HG03469 (cell line): ENCODE measurements at regions not wholly inside any gene's neighbourhood (a gene's known extent, or its start where the extent isn't known, plus 50 kb on each side); places are given as distances from the start of the nearest gene placed in this dataset.

Source experiments
- ATAC-seq: cut with Tn5 transposase; IDR thresholded peaks from one replicate; pipeline ENCODE4 v1.9.1; 2021; ENCODE audit warnings: mild to moderate bottlenecking, moderate library complexity, moderate number of reproducible peaks; ENCODE audit not compliant: unreplicated experiment

GRCh38 chr9:108724122-108724521, 131.7 kb downstream of the ACTL7B start:
- no peak for ATAC-seq

DNA sequence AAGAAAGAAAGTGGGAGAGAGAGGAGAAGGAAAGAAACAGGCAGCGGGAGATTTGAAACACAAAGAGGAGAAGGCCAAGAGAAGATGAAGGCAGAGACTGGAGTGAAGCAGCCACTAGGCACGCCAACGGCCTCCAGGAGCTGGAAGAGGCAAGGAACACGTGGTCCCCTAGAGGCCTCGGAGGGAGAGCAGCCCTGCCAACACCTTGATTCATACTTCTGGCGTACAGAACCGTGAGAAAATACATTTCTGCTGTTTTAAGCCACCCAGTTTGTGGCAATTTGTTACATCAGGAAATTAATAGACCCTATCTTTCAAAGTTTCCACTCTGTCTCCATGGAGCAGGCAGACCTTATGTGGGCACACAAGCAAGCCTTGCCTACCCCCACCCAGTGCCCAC, 133.4 kb downstream of the ACTL7B start:
- no peak for ATAC-seq

DNA sequence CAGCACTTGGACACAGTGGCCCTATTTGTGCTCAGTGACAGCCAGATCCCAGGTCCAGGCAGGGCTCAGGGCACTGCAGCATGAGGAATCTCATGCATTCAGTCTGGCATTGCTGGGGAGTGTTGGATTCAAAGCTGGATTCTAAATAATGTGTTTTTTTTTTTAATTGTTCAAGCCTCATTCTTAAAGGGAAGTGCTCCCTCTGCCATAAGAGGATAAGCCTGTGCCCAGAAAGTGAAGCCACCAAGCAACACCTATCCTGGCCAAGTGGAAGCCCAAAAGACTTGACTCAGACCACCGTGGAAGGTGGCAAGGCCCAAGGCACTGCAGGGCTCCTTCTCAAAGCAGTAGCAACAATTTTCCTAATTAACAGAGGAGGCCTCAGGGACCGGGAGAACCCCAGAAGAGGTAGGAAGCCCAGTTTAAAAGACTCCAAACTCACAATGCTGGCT, 135.6 kb downstream of the ACTL7B start:
- no peak for ATAC-seq

DNA sequence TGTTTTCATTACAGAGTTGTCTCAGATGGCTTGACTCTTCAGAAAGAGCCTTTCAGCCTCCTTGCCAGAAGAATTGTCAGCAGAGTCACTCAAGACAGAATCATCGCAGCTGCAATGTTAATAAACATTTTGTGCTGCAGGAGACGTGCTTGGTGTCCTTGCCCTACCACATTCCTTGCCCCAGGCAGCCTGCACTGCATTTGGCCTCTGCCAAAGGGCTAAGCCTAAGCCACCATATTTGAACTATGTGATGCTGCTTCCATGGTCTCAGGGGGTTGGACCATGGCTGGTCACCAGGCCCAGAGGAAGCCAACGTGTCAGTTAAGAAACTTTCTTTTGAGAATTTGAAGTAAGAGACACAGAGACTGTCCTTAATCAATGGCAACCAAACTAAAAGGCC, 145.4 kb downstream of the ACTL7B start:
- ATAC-seq, result no peak

- ATAC-seq, result no peak
Measured at GRCh38 chr9:108709997-108710396, 145.8 kb downstream of the ACTL7B start.

DNA sequence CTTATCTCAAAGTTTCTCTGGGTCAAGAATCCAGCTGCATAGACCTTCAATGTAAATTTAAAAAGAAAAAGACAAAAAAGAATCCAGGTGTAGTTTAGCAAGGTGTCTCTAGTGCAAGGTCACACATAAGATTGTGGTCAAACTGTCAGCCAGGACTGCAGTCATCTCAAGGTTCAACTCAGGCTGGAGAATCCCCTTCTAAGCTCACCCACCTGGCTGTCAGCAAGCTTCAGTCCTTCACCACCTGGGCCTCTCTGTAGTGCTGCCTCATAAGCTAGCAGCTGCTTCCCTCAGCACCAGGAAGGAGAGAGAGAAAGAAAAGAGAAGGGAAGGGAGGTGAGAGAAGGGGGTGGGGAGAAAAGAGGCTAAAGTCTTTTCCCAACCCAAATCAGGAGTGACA, 146.7 kb downstream of the ACTL7B start:
- no peak for ATAC-seq

GRCh38 chr9:108708448-108708847, 147.3 kb downstream of the ACTL7B start:
- ATAC-seq, result no peak

DNA sequence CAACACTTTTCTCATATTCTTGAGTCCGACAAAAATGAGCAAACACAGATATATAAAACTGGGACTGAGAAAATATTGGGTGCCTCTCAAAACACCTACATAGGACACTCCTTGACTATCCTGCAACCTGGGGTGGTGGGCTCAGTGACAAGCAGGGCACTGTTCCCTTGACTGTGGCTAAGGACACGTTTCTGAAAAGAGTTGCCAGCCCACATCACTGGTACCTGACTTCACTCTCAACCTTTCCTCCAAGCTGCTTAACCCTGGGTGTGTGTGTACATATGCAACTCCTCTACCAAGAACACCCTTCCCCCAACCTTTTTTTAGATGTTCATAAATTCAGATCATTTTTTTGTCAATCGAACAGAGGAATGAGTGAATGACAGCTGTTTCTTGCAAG, 148.7 kb downstream of the ACTL7B start:
- ATAC-seq, result no peak

DNA sequence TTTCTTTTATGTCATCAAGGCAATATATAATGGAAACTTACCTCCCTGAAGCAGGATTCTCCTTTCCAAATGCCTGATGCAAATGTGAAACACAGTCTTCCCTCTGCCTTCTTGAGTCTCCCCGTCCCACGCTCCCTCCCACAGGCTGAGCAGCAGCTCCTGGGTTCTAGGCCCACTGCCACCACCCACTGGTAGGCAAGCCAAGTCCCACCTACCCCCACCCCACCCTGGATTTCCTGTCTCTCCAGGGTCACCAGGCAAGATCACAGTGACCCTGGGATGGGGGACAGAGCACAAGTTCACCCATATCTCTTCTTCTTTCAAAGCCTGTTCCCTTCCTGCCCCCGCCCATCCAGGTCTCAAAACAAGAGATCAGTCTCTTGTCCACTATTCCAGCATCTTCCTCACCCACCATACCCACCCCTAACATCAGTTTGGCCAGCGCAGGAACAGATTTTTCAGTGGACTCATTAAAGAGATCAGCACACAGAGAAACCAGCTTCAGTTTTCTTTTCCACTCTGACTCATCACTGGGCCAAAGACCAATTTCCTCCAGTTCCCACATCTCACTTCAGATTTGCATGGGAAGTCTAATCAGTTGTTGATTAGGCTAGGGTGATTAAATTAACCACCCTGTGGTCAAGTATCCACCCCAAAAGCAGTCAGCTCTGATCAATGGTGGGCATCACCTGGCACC, 151.5 kb downstream of the ACTL7B start:
- no peak for ATAC-seq

GRCh38 chr9:108703429-108703828, 152.4 kb downstream of the ACTL7B start:
- ATAC-seq, result no peak

- no peak for ATAC-seq
Measured at GRCh38 chr9:108702681-108703080, 153.1 kb downstream of the ACTL7B start.

GRCh38 chr9:108698801-108699200, 157.0 kb downstream of the ACTL7B start:
- no peak for ATAC-seq

GRCh38 chr9:108698231-108698630, 157.6 kb downstream of the ACTL7B start:
- no peak for ATAC-seq

- ATAC-seq, result no peak
Measured at GRCh38 chr9:108696156-108696555, 159.6 kb downstream of the ACTL7B start.

DNA sequence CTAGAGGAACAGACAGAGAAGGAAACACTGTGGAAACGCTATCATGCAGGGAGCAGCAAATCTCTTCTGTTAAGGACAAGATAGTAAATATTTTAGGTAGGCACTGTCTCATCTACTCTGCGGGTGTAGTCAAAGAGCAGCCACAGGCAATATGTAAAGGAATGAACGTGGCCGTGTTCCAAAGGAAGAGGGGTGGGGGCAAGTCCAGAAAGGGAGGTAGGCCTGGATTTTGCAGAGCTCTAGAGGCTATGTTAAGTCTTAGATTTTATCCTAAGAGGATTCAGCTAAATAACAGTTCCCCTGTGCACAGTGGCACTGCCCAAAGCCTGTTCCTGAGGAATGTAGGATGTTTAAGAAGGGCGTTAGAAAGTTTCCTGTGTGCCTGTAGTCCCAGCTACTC, 161.6 kb downstream of the ACTL7B start:
- ATAC-seq, result no peak

DNA sequence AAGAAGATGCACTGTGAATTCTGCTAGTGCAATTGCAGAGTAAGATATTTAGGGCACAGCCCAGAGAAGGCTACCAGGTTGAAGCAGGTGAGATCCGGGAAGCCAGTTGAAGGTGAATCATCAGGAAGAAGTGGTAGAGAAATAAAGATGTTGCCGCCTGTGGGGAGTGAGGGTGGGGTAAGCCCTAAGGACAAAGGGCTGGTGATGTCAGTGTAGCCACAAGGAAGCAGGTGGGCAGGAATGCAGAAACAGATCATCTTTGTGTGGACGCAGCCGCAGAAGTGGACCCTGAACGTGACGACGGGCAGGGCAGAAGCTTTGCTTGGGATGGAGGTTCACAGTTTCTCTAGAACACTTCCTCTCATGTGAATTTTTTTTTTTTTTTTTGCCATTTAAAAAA, 164.2 kb downstream of the ACTL7B start:
- ATAC-seq, result no peak

GRCh38 chr9:108688676-108689075, 167.1 kb downstream of the ACTL7B start:
- ATAC-seq, result no peak

- no peak for ATAC-seq
Measured at GRCh38 chr9:108688051-108688450, 167.7 kb downstream of the ACTL7B start.

- no peak for ATAC-seq
Measured at GRCh38 chr9:108687006-108687987, 168.5 kb downstream of the ACTL7B start.

DNA sequence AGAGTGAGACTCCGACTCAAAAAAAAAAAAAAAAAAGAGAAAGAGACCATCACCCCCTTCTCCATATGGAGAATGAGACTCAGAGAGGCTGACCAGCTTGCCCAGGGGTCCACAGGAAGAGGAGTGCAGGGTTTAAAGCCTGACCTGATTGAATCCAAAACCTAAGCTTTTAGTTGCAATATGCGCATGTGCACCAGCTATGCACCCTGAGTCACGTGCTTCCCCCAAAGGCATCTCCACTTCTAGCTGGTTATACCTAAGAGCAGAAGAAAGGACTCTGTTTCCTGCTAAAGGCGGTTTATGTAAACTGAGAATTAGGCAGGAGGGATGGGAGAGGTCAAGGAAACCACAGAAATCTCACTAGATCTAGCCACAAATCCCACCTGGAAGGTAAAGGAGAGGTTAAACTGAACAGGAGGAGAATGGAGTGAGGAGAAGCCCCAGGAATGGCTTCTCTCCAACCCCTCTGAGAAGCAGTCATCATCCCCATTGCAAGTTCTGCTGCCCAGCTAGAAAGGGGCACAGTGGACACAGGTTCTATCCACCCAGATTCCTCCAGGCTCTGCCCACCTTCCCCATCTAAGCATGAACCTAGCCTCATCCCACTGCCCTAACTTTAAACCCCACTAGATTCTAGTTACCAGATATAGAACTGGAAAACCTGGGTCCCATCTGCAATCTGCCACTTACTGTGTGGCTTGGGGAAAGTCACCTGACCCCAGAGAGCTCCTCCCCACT, 171.3 kb downstream of the ACTL7B start:
- ATAC-seq, result no peak

GRCh38 chr9:108683245-108683644, 172.5 kb downstream of the ACTL7B start:
- no peak for ATAC-seq
